ENCODE measurements at regions not wholly inside any gene's neighbourhood (a gene's known extent, or its start where the extent isn't known, plus 50 kb on each side); places are given as distances from the start of the nearest gene placed in this dataset.
"Not testable (repeated sequence)": the region's sequence is repeated elsewhere in the genome, so short reads cannot be mapped to it uniquely, and the experiment has no call there.

DNA sequence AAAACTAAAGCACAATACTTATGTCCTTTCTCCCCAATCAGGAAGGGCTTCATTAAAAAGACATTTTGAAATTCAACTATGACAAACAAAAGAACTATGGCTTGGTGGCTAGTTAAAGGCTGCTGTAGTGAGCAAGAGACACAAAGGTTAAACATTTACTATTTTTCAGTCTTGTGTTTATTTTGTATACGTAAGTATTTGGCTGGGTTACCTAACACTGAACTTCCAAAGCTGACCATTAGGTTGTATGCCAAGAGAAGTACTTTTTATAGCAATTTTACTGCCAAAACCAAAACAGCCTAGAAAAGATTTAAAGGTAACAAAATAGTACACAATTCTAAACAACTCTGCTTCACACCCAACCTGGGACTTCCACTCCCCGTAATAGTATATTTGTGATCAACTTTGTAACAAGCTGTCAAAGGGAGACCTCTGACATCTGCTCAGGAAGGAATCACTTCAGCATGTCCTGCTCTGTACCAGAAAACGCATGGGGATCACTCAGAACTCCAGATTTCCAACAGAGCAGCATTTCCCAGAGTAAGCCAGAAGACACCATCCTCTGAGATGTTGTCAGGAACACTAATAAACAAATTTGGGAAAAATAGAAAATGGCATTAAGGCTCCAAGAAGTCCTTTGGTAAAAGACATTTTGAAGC, 69.0 kb upstream of the ZSCAN2 start:
- not testable (repeated sequence) for TF ChIP-seq EZH2 (IDR thresholded peaks at IDR 0.05; ENCODE audit: insufficient read depth, poor library complexity, severe bottlenecking); EZH2phosphoT487 (IDR thresholded peaks at IDR 0.05; ENCODE audit: insufficient read depth, low read depth)

Data from GM23248 (cell line).